ENCODE measurements at regions not wholly inside any gene's neighbourhood (a gene's known extent, or its start where the extent isn't known, plus 50 kb on each side); places are given as distances from the start of the nearest gene placed in this dataset.
A peak's percentile ranks its signal among the peaks of the same experiment; 100 is the strongest.
"Not testable (repeated sequence)": the region's sequence is repeated elsewhere in the genome, so short reads cannot be mapped to it uniquely, and the experiment has no call there.

GRCh38 chr4:73671348-73671747, 51.1 kb upstream of the RASSF6 start:
- DNase-seq: not testable (repeated sequence)

GRCh38 chr4:73673286-73673685, 53.0 kb upstream of the RASSF6 start:
- DNase-seq: no peak

GRCh38 chr4:73674451-73674919, 54.2 kb upstream of the RASSF6 start:
- no peak for DNase-seq

GRCh38 chr4:73675623-73676022, 55.4 kb upstream of the RASSF6 start:
- DNase-seq: no peak

DNA sequence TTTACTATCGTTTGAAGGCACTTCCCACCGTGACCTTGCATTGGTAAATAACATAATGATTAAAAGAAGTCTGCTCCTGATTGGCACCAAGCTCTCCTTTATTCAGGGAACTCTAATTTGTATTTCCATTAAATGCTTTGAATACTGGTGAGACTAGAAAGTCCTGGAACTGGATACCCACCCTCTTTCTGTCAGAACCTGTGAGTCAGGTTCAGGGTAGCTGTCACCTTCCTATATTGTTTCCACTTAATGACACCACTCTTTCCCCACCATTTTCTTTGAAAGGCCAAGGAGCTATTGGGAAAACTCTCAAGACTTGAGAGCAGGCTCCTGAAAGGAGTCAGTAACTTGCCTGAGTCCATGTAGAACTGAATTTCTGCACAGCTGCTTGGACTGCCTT, 55.9 kb upstream of the RASSF6 start:
- DNase-seq: no peak

DNA sequence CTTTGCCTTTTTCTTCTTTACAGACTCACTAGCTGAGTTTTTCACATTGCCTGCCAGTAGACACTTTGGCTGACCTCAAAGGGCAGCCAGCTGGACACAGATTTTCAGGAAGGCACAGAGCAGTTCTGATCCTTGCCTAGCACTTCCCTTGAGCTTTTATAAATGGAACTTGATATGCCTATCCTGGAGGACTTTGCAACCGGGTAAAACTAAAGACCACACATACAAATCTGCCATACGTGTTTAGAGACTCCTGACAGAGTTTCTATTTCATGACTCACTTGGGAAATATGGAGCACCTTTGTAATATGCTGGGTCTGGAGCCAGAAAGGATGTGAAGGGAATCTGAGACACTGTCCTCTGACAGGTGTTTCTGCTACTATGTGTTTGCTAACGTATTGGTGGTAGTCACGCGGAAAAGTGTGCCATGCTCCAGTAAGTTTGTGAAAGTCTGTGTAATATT, 56.7 kb upstream of the RASSF6 start:
- peak; percentile 40 for DNase-seq

- DNase-seq: no peak
Observed at GRCh38 chr4:73679836-73680235, 59.6 kb upstream of the RASSF6 start.

DNA sequence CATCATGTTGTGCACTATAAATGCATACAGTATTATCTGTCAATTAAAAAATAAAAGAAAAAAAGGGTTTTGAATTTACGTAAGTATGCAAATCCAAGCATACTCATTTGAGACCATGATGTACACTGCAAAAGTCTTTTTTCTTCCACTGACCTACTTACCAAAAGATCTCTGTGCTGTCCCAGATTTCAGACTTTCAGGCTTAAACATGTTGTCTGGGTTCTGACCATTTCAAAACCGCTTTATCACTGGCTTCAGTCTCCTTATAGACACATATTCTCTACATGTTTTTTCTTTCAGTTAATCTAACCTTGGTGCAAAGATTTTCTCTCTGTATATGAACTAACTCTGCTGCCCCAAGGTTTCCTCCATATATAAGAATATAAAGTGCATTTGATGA, 58.6 kb upstream of the CXCL8 start:
- DNase-seq: no peak

GRCh38 chr4:73682508-73682907, 57.9 kb upstream of the CXCL8 start:
- DNase-seq: no peak

DNA sequence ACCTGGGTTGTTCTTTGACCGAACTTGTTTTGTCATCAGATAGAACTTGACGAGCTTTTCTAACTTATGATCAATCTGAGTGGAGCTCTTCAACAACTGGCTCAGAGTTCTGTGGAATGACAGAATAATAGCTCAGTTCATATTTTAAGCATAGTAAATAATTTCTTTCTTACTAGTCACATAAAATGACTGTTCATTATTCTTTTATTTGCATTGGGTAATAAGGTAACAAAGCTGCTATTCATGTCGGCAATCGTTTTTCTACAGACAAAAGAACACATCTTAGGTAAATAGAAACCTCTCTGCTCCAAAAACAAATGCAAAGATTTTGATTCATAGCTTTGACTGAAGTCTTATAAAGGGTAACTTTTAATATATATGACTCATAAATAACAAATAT, 57.3 kb upstream of the CXCL8 start:
- DNase-seq: no peak

- DNase-seq: no peak
Observed at GRCh38 chr4:73683456-73683855, 56.9 kb upstream of the CXCL8 start.

DNA sequence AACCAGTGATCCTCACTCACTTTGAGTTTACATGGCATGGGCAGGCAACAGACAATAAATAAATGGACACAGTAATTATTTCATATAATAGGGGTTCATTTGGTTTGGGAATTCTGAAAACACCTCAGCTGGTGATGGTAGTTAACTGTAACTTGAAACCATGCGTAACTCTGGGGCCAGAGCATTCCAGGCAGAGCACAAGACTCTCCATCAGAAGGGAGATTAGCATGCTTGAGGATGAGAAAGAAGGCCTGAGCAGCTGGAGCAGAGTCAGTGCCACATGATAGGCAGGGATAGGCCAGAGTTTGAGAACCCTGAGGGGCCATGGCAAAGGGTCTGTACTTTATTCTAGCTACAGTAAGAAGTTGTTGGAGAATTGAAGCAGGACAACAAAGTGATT, 56.3 kb upstream of the CXCL8 start:
- no peak for DNase-seq

DNA sequence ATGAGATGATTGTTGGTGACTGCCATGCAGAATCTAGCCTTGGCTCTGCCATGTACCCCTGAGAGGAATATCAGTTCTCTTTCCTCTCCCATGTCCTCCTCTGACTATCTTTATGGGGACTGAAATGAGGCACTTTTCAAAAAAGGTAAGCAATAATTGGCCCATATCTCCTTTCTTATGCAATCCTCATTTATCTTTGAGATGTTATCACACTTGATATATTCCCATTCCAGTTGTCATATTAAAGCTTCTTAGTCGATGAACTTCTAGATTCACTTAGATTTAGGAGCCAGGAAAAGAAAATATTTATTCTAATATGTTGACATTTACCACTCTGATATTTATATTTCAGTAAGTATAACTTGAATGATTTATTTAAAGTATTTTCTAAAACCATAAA, 55.3 kb upstream of the CXCL8 start:
- no peak for DNase-seq

DNA sequence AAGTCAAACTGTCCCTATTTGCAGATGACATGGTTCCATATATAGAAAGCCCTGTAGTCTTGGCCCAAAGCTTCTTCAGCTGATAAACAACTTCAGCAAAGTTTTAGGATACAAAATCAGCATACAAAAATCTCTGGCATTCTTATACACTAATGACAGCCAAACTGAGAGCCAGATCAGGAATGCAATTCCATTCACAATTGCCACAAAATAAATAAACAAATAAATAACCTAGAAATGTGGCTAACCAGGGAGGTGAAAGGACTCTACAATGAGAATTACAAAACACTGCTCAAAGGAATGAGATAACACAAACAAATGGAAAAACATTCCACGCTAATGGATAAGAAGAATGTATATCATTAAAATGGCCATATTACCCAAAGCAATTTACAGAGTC, 52.9 kb upstream of the CXCL8 start:
- no peak for DNase-seq

- no peak for DNase-seq
Observed at GRCh38 chr4:73690051-73690738, 50.2 kb upstream of the CXCL8 start.
